PC-3 (cell line): ENCODE measurements at regions not wholly inside any gene's neighbourhood (a gene's known extent, or its start where the extent isn't known, plus 50 kb on each side); places are given as distances from the start of the nearest gene placed in this dataset.

ENCODE experiments used
- ATAC-seq: fragments of 200-7000 bp; cut with Tn5 transposase; 2 replicates; pipeline ENCODE4 v1.9.1; 2020; ENCODE audit warnings: mild to moderate bottlenecking, moderate library complexity
- BruUV-seq: library from RNA; stranded (reverse); fragments of 400-500 nt; replicated peaks from 2 replicates; lab custom pipeline; 2021; lab: Mats Ljungman, UMichigan
- CTCF ChIA-PET: fragments of 300-600 bp; sonication (Branson Sonifier 250); formaldehyde crosslinking; loops from one replicate; lab custom pipeline; 2022; ENCODE audit warnings: antibody characterized with exemption; lab: Charles Lee
- POLR2A ChIA-PET: fragments of 300-600 bp; sonication (Branson Sonifier 250); formaldehyde crosslinking; loops from one replicate; lab custom pipeline; 2022; ENCODE audit warnings: antibody characterized with exemption; ENCODE audit not compliant: unreplicated experiment; lab: Charles Lee
- DNase-seq: peaks from one replicate; pipeline ENCODE4 v3.0.0-alpha.2; 2015
- H2AFZ ChIP-seq: fragments of 300-600 bp; sonication (generic); 2 replicates; pipeline ENCODE4 v1.6.0; 2016; ENCODE audit warnings: antibody characterized with exemption, low read length
- H3F3A ChIP-seq: fragments of 300-600 bp; sonication (generic); one replicate; pipeline ENCODE4 v1.6.0; 2017; ENCODE audit warnings: antibody characterized with exemption, low read length, control low read depth, mild to moderate bottlenecking; ENCODE audit not compliant: unreplicated experiment
- H3K27ac ChIP-seq: fragments of 300-600 bp; sonication (generic); 2 replicates; pipeline ENCODE4 v1.5.1; 2016; ENCODE audit warnings: mild to moderate bottlenecking, low read length
- H3K27me3 ChIP-seq: fragments of 300-600 bp; sonication (generic); 2 replicates; pipeline ENCODE4 v1.6.1; 2016; ENCODE audit warnings: low read length, mixed read lengths
- H3K36me3 ChIP-seq: fragments of 300-600 bp; sonication (generic); 2 replicates; pipeline ENCODE4 v1.6.1; 2016; ENCODE audit warnings: low read depth, mixed run types, low read length, mixed read lengths
- H3K4me1 ChIP-seq: fragments of 300-600 bp; sonication (generic); 2 replicates; pipeline ENCODE4 v1.5.1; 2016; ENCODE audit warnings: low read length; ENCODE audit not compliant: insufficient read depth
- H3K4me2 ChIP-seq: fragments of 300-600 bp; sonication (generic); 2 replicates; pipeline ENCODE4 v1.6.0; 2016; ENCODE audit warnings: low read length
- H3K4me3 ChIP-seq: fragments of 300-600 bp; sonication (generic); 2 replicates; pipeline ENCODE4 v1.5.1; 2016; ENCODE audit warnings: mild to moderate bottlenecking, low read length, mixed read lengths
- H3K79me2 ChIP-seq: fragments of 300-600 bp; sonication (generic); 2 replicates; pipeline ENCODE4 v1.6.1; 2017; ENCODE audit warnings: low read length, mixed read lengths
- H3K9ac ChIP-seq: fragments of 300-600 bp; sonication (generic); 2 replicates; pipeline ENCODE4 v1.6.0; 2016; ENCODE audit warnings: mild to moderate bottlenecking, low read length
- H3K9me2 ChIP-seq: fragments of 300-600 bp; sonication (generic); replicated peaks from 2 replicates; pipeline ENCODE4 v1.6.1; 2016; ENCODE audit warnings: mixed run types, low read length, mixed read lengths
- H3K9me3 ChIP-seq: fragments of 300-600 bp; sonication (generic); 2 replicates; pipeline ENCODE4 v1.6.1; 2016; ENCODE audit warnings: low read length, mixed read lengths
- H4K20me1 ChIP-seq: fragments of 300-600 bp; sonication (generic); 2 replicates; pipeline ENCODE4 v1.6.1; 2016; ENCODE audit warnings: low read length, mixed read lengths
- CTCF ChIP-seq: fragments of 300-600 bp; sonication (generic); conservative IDR thresholded peaks from 2 replicates; pipeline ENCODE4 v1.5.1; 2017; ENCODE audit warnings: antibody characterized with exemption, low read depth, mild to moderate bottlenecking, low read length
- EZH2 ChIP-seq: fragments of 300-600 bp; sonication (generic); IDR thresholded peaks from one replicate; pipeline ENCODE4 v1.6.1; 2017; ENCODE audit warnings: antibody characterized with exemption, mild to moderate bottlenecking, low read length; ENCODE audit not compliant: unreplicated experiment
- EZH2phosphoT487 ChIP-seq: fragments of 300-600 bp; sonication (generic); IDR thresholded peaks from 2 replicates; pipeline ENCODE4 v1.6.1; 2018; ENCODE audit warnings: mild to moderate bottlenecking, antibody characterized with exemption, low read length, borderline replicate concordance
- intact Hi-C: fragments of 100-400 bp; cut with micrococcal nuclease; formaldehyde crosslinking; loops from 2 replicates; pipeline ENCODE4 v1.9.0; 2023

- TF ChIP-seq EZH2 (no peak), EZH2phosphoT487 (no peak), CTCF (no peak)
- no peaks in the 10 kb centered on the region for H3K9me3 ChIP-seq
- peaks cover 44% of the 10 kb centered on the region for H3K27me3 ChIP-seq
- H3K4me1 ChIP-seq: no peaks in the 10 kb centered on the region
- H3K27ac ChIP-seq: no peak overlapping the region
- no peak overlapping the region for H2AFZ ChIP-seq
- H3F3A ChIP-seq: no peaks in the 10 kb centered on the region
- intact Hi-C loops: no loop called here
- BruUV-seq: no TSS peak
- no peaks in the 10 kb centered on the region for H4K20me1 ChIP-seq
- no peaks in the 10 kb centered on the region for H3K9me2 ChIP-seq
- no peak overlapping the region for H3K9ac ChIP-seq
- no peak for DNase-seq
- ATAC-seq: no peak
- no peak overlapping the region for H3K4me2 ChIP-seq
- H3K36me3 ChIP-seq: no peaks in the 10 kb centered on the region
- no peak overlapping the region for H3K4me3 ChIP-seq
- no peaks in the 10 kb centered on the region for H3K79me2 ChIP-seq
- POLR2A ChIA-PET: no interaction called here
- CTCF ChIA-PET: no interaction called here
Observed at GRCh38 chr14:98889836-98890185, 382.2 kb downstream of the BCL11B start.

GRCh38 chr14:98890556-98891340, 381.2 kb downstream of the BCL11B start:
- H3K36me3 ChIP-seq: no peaks in the 10 kb centered on the region
- H3K9ac ChIP-seq: no peak overlapping the region
- CTCF ChIA-PET: no interaction called here
- no peak overlapping the region for H3K4me2 ChIP-seq
- H3K27ac ChIP-seq: no peak overlapping the region
- no peaks in the 10 kb centered on the region for H4K20me1 ChIP-seq
- DNase-seq (no peak), ATAC-seq (no peak)
- H2AFZ ChIP-seq: no peak overlapping the region
- H3K79me2 ChIP-seq: no peaks in the 10 kb centered on the region
- POLR2A ChIA-PET: no interaction called here
- no peaks in the 10 kb centered on the region for H3F3A ChIP-seq
- H3K4me1 ChIP-seq: no peaks in the 10 kb centered on the region
- intact Hi-C loops: no loop called here
- H3K9me2 ChIP-seq: no peaks in the 10 kb centered on the region
- no peak for TF ChIP-seq EZH2phosphoT487
- no peak for TF ChIP-seq EZH2
- TF ChIP-seq CTCF: no peak
- peaks cover 44% of the 10 kb centered on the region for H3K27me3 ChIP-seq
- no peak overlapping the region for H3K4me3 ChIP-seq
- no TSS peak for BruUV-seq
- H3K9me3 ChIP-seq: no peaks in the 10 kb centered on the region

GRCh38 chr14:98893675-98894074, 378.3 kb downstream of the BCL11B start:
- CTCF ChIA-PET: no interaction called here
- POLR2A ChIA-PET: no interaction called here
- Histone ChIP-seq H3K9me3 (no peaks in the 10 kb centered on the region), H4K20me1 (no peaks in the 10 kb centered on the region), H2AFZ (no peak overlapping the region), H3K27me3 (peaks cover 31% of the 10 kb centered on the region), H3F3A (no peaks in the 10 kb centered on the region), H3K9me2 (no peaks in the 10 kb centered on the region), H3K79me2 (no peaks in the 10 kb centered on the region), H3K4me3 (no peak overlapping the region), H3K4me2 (no peak overlapping the region), H3K4me1 (no peaks in the 10 kb centered on the region), H3K9ac (no peak overlapping the region), H3K36me3 (no peaks in the 10 kb centered on the region), H3K27ac (no peak overlapping the region)
- ATAC-seq (no peak), DNase-seq (no peak)
- TF ChIP-seq CTCF (no peak), EZH2phosphoT487 (no peak), EZH2 (no peak)
- BruUV-seq: no TSS peak
- intact Hi-C loops: no loop called here
